H1 (cell line): ENCODE measurements at regions not wholly inside any gene's neighbourhood (a gene's known extent, or its start where the extent isn't known, plus 50 kb on each side); places are given as distances from the start of the nearest gene placed in this dataset.

Experiments used
- CTCF ChIA-PET: fragments of 300-600 bp; sonication (Branson Sonifier 250); formaldehyde crosslinking; loops from one replicate; lab custom pipeline; 2021; ENCODE audit not compliant: partially characterized antibody; lab: Charles Lee
- POLR2A ChIA-PET: fragments of 300-600 bp; sonication (Branson Sonifier 250); formaldehyde crosslinking; loops from one replicate; lab custom pipeline; 2021; ENCODE audit warnings: inconsistent platforms; ENCODE audit not compliant: partially characterized antibody; lab: Charles Lee
- DNase-seq, 2 experiments: peaks; one replicate each; pipeline versions ENCODE4 v3.0.0 to v3.0.0-alpha.2; 2010 to 2022; ENCODE audit warnings: low spot score in 2 of 2, low read depth in 1 of 2, mixed read lengths in 1 of 2
- FAIRE-seq: peaks from 2 replicates; lab custom pipeline; 2011; peaks lifted over from hg19 to GRCh38; lab: Jason Lieb, UNC
- H2AFZ ChIP-seq: 2 replicates; pipeline ENCODE4 v1.8.1; 2012; ENCODE audit warnings: low read length, inconsistent platforms
- H2AK5ac ChIP-seq: 2 replicates; pipeline ENCODE4 v1.6.1; 2013; ENCODE audit warnings: low read depth, low read length
- H2BK120ac ChIP-seq: replicated peaks from 2 replicates; pipeline ENCODE3; 2013; ENCODE audit warnings: low read depth, low read length, inconsistent platforms
- H2BK12ac ChIP-seq: 2 replicates; pipeline ENCODE4 v1.6.1; 2013; ENCODE audit warnings: low read depth, low read length
- H2BK15ac ChIP-seq: 2 replicates; pipeline ENCODE4 v1.6.1; 2013; ENCODE audit warnings: low read length
- H2BK20ac ChIP-seq: 2 replicates; pipeline ENCODE4 v1.6.1; 2013; ENCODE audit warnings: low read length
- H2BK5ac ChIP-seq: 2 replicates; pipeline ENCODE4 v1.6.1; 2013; ENCODE audit warnings: low read depth, low read length
- H3K14ac ChIP-seq: 2 replicates; pipeline ENCODE4 v1.6.1; 2013; ENCODE audit warnings: inconsistent platforms; ENCODE audit not compliant: insufficient read length
- H3K18ac ChIP-seq: 2 replicates; pipeline ENCODE4 v1.6.1; 2013; ENCODE audit warnings: low read length; ENCODE audit errors: extremely low read depth
- H3K23ac ChIP-seq: 2 replicates; pipeline ENCODE4 v1.6.1; 2013; ENCODE audit warnings: inconsistent platforms; ENCODE audit not compliant: insufficient read length
- H3K23me2 ChIP-seq: 2 replicates; pipeline ENCODE4 v1.6.1; 2013; ENCODE audit warnings: low read depth, low read length
- H3K27ac ChIP-seq: 2 replicates; pipeline ENCODE4 v1.6.1; 2011; ENCODE audit warnings: low read depth, low read length, inconsistent platforms
- H3K27me3 ChIP-seq, 4 experiments: replicated peaks in 1 of 4; 1 replicate in 1 of 4; 2 replicates in 3 of 4; pipeline versions ENCODE4 v1.6.1 to v1.8.1; 2011 to 2013; ENCODE audit warnings: low read length in 3 of 4, mild to moderate bottlenecking in 3 of 4, inconsistent platforms in 2 of 4, mixed read lengths in 2 of 4, moderate library complexity in 1 of 4; ENCODE audit not compliant: control insufficient read depth in 3 of 4, insufficient read depth in 3 of 4; ENCODE audit errors: extremely low read depth in 1 of 4
- H3K36me3 ChIP-seq, 4 experiments: 2 replicates each; pipeline versions ENCODE4 v1.6.1 to v1.8.1; 2011 to 2013; ENCODE audit warnings: mild to moderate bottlenecking in 4 of 4, low read length in 3 of 4, moderate library complexity in 2 of 4, control low read depth in 1 of 4, inconsistent platforms in 1 of 4; ENCODE audit not compliant: insufficient read depth in 4 of 4, control insufficient read depth in 2 of 4
- H3K4ac ChIP-seq: replicated peaks from 2 replicates; pipeline ENCODE3; 2013; ENCODE audit warnings: low read length, low read depth, mixed read lengths, inconsistent platforms; ENCODE audit not compliant: insufficient read length
- H3K4me1 ChIP-seq, 4 experiments: replicated peaks in 1 of 4; 1 replicate in 1 of 4; 2 replicates in 3 of 4; pipeline versions ENCODE4 v1.6.1 to v1.8.1; 2011 to 2013; ENCODE audit warnings: low read length in 3 of 4, inconsistent platforms in 2 of 4, mixed read lengths in 1 of 4; ENCODE audit not compliant: insufficient read depth in 4 of 4, control insufficient read depth in 3 of 4
- H3K4me2 ChIP-seq, 2 experiments: 2 replicates each; pipeline versions ENCODE4 v1.6.1 to v1.8.1; 2011 to 2013; ENCODE audit warnings: low read depth in 2 of 2, low read length in 2 of 2, control low read depth in 1 of 2, inconsistent platforms in 1 of 2, mild to moderate bottlenecking in 1 of 2; ENCODE audit not compliant: insufficient read depth in 1 of 2
- H3K4me3 ChIP-seq, 4 experiments: fragments of 200-600, 300-600 bp in 1 of 4; sonication (generic), shearing (Covaris generic), sonication (Bioruptor Twin) in 1 of 4; 2 replicates each; pipeline versions ENCODE4 v1.5.1 to v1.8.1; 2011 to 2016; ENCODE audit warnings: low read length in 4 of 4, low read depth in 3 of 4, control low read depth in 2 of 4, inconsistent platforms in 2 of 4, mild to moderate bottlenecking in 2 of 4, mixed read lengths in 1 of 4, moderate library complexity in 1 of 4; ENCODE audit not compliant: insufficient read depth in 2 of 4; ENCODE audit errors: extremely low read depth in 1 of 4
- H3K56ac ChIP-seq: replicated peaks from 2 replicates; pipeline ENCODE3; 2013; ENCODE audit warnings: low read depth, mild to moderate bottlenecking, mixed read lengths, low read length, inconsistent platforms; ENCODE audit not compliant: insufficient read length
- H3K79me1 ChIP-seq: 2 replicates; pipeline ENCODE4 v1.6.1; 2013; ENCODE audit warnings: low read depth, low read length, control low read depth
- H3K79me2 ChIP-seq, 2 experiments: 2 replicates each; pipeline versions ENCODE4 v1.6.1 to v1.8.1; 2012 to 2013; ENCODE audit warnings: low read length in 2 of 2, mild to moderate bottlenecking in 2 of 2, inconsistent platforms in 1 of 2; ENCODE audit not compliant: insufficient read depth in 2 of 2, control insufficient read depth in 1 of 2
- H3K9ac ChIP-seq, 4 experiments: replicated peaks in 1 of 4; 1 replicate in 1 of 4; 2 replicates in 3 of 4; pipeline versions ENCODE4 v1.6.1 to v1.8.1; 2011 to 2013; ENCODE audit warnings: low read depth in 3 of 4, low read length in 3 of 4, control low read depth in 2 of 4, mild to moderate bottlenecking in 2 of 4, moderate library complexity in 2 of 4, inconsistent platforms in 1 of 4; ENCODE audit errors: extremely low read depth in 1 of 4
- H3K9me3 ChIP-seq, 2 experiments: 2 replicates each; pipeline versions ENCODE4 v1.6.1 to v1.8.1; 2012 to 2013; ENCODE audit warnings: mild to moderate bottlenecking in 2 of 2, moderate library complexity in 2 of 2, control low read depth in 1 of 2, inconsistent platforms in 1 of 2, low read depth in 1 of 2, low read length in 1 of 2, mixed read lengths in 1 of 2; ENCODE audit not compliant: insufficient read depth in 2 of 2
- H4K20me1 ChIP-seq, 2 experiments: replicated peaks in 1 of 2; 2 replicates each; pipeline versions ENCODE3 to v1.8.1; 2011 to 2013; ENCODE audit warnings: inconsistent platforms in 2 of 2, low read length in 2 of 2, mild to moderate bottlenecking in 1 of 2; ENCODE audit not compliant: insufficient read depth in 2 of 2, control insufficient read depth in 1 of 2
- H4K5ac ChIP-seq: 2 replicates; pipeline ENCODE4 v1.6.1; 2013; ENCODE audit warnings: low read length, low read depth, mixed read lengths, inconsistent platforms; ENCODE audit not compliant: insufficient read length
- H4K8ac ChIP-seq: 2 replicates; pipeline ENCODE4 v1.8.0; 2013; ENCODE audit warnings: mild to moderate bottlenecking, moderate library complexity, low read length, inconsistent platforms; ENCODE audit not compliant: insufficient read depth; ENCODE audit errors: extremely low read depth
- H4K91ac ChIP-seq: replicated peaks from 2 replicates; pipeline ENCODE3; 2013; ENCODE audit warnings: low read length, mixed read lengths, inconsistent platforms; ENCODE audit not compliant: insufficient read length
- SP4 ChIP-seq: IDR thresholded peaks from 2 replicates; pipeline ENCODE4 v1.6.1; 2012; ENCODE audit warnings: low read length, inconsistent platforms
- SUZ12 ChIP-seq: fragments of 200-600 bp; sonication (generic); IDR thresholded peaks from 2 replicates; pipeline ENCODE4 v1.6.1; 2012; ENCODE audit warnings: mild to moderate bottlenecking, inconsistent platforms, low read length, moderate library complexity, mixed read lengths
- TBP ChIP-seq: IDR thresholded peaks from 2 replicates; pipeline ENCODE4 v1.6.1; 2011; ENCODE audit warnings: low read depth, low read length, improper control_type of control experiment
- WGBS, 2 experiments: shearing (Covaris generic) in 1 of 2; methylation state at CpG; one replicate each; pipeline versions ENCODE4 v1.1.6 to v1.1.7; 2013 to 2015; ENCODE audit warnings: low lambda C conversion rate in 2 of 2, mixed read lengths in 2 of 2, inconsistent platforms in 1 of 2, low coverage in 1 of 2, missing lambda C conversion rate in 1 of 2; ENCODE audit not compliant: insufficient replicate concordance in 2 of 2, insufficient coverage in 1 of 2, insufficient read length in 1 of 2; ENCODE audit errors: extremely low coverage in 1 of 2, missing lambda C conversion rate in 1 of 2; 5-methylcytosine and 5-hydroxymethylcytosine counted together
- TF ChIP-seq, protein P1 (sequence below), 3 experiments: IDR thresholded peaks; 1 replicate in 2 of 3; 2 replicates in 1 of 3; pipeline versions ENCODE4 v1.5.1 to v1.6.1; 2011; ENCODE audit warnings: low read length in 3 of 3, mild to moderate bottlenecking in 3 of 3, inconsistent platforms in 2 of 3, low read depth in 1 of 3, moderate library complexity in 1 of 3; ENCODE audit not compliant: insufficient read depth in 1 of 3; ENCODE audit errors: control extremely low read depth in 1 of 3

DNA sequence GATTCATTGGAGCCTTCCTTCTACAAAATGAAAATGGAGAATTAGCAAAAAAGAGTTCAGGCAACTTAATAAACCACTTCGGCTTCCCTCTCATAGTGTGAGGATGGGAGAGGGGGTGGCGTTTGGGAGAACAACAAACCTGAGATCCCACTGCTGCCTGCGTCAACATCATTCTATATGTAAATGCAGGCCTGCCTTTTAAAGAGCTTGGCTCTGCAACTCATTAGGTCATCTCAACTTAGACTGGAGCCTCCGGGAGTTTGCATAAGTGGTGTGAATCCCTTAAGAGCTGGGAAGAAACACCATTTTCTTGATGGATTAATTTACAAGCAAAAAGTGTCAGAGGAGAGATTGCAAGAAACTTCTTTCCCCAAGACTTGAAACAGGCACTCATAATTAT is 127.6 kb upstream of the DAB1 start:
- no peak overlapping the region for H2BK15ac ChIP-seq
- no peaks in the 10 kb centered on the region for H3K23me2 ChIP-seq
- H4K20me1 ChIP-seq: no peaks in the 10 kb centered on the region
- no peak overlapping the region for H3K56ac ChIP-seq
- no peak overlapping the region for H2BK120ac ChIP-seq
- DNase-seq (no peak), FAIRE-seq (peak; percentile 65)
- no peak overlapping the region for H4K8ac ChIP-seq
- no peaks in the 10 kb centered on the region for H3K36me3 ChIP-seq
- no peaks in the 10 kb centered on the region for H3K79me2 ChIP-seq
- H4K91ac ChIP-seq: no peak overlapping the region
- no peak overlapping the region for H2BK5ac ChIP-seq
- WGBS, 2 experiments: 57% methylated on average over 4 of the region's 4 CpGs; no CpG with 5 or more reads in 1 of the 2 experiments
- H3K4me1 ChIP-seq: peaks cover 5 to 11% (median 7%) of the 10 kb centered on the region in 4 experiments; a peak in 6 of 7 replicates
- H2AFZ ChIP-seq: no peak overlapping the region
- H3K79me1 ChIP-seq: no peaks in the 10 kb centered on the region
- H4K5ac ChIP-seq: no peak overlapping the region
- no peak overlapping the region for H3K9ac ChIP-seq
- H2BK12ac ChIP-seq: no peak overlapping the region
- H3K23ac ChIP-seq: no peak overlapping the region
- H3K18ac ChIP-seq: no peak overlapping the region
- H2BK20ac ChIP-seq: no peak overlapping the region
- no peak overlapping the region for H3K4ac ChIP-seq
- no peaks in the 10 kb centered on the region for H3K9me3 ChIP-seq
- no peak overlapping the region for H2AK5ac ChIP-seq
- H3K27me3 ChIP-seq: no peaks in the 10 kb centered on the region
- POLR2A ChIA-PET: no interaction called here
- H3K14ac ChIP-seq: no peak overlapping the region
- no peak overlapping the region; a peak in 1 of 4 replicates for H3K4me2 ChIP-seq
- no peak overlapping the region for H3K27ac ChIP-seq
- H3K4me3 ChIP-seq: no peak overlapping the region
- CTCF ChIA-PET: no interaction called here
- TF ChIP-seq, protein P1, sequence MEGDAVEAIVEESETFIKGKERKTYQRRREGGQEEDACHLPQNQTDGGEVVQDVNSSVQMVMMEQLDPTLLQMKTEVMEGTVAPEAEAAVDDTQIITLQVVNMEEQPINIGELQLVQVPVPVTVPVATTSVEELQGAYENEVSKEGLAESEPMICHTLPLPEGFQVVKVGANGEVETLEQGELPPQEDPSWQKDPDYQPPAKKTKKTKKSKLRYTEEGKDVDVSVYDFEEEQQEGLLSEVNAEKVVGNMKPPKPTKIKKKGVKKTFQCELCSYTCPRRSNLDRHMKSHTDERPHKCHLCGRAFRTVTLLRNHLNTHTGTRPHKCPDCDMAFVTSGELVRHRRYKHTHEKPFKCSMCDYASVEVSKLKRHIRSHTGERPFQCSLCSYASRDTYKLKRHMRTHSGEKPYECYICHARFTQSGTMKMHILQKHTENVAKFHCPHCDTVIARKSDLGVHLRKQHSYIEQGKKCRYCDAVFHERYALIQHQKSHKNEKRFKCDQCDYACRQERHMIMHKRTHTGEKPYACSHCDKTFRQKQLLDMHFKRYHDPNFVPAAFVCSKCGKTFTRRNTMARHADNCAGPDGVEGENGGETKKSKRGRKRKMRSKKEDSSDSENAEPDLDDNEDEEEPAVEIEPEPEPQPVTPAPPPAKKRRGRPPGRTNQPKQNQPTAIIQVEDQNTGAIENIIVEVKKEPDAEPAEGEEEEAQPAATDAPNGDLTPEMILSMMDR (IDR thresholded peaks at IDR 0.05; ENCODE audit: control extremely low read depth in 1 of 3, insufficient read depth in 1 of 3, low read depth in 1 of 3, low read length in 3 of 3): no peak
- TF ChIP-seq SUZ12 (no peak), TBP (no peak), SP4 (no peak)
